ENCODE measurements at regions not wholly inside any gene's neighbourhood (a gene's known extent, or its start where the extent isn't known, plus 50 kb on each side); places are given as distances from the start of the nearest gene placed in this dataset.

GRCh38 chr4:35965300-35965699 is 279.0 kb downstream of the ARAP2 start:
- no peak overlapping the region for H3K9ac ChIP-seq (ENCODE audit: insufficient read depth, low read length, poor library complexity, severe bottlenecking)
- H3K27ac Mint-ChIP-seq = no peak overlapping the region
- no peaks in the 10 kb centered on the region for H3K36me3 ChIP-seq (replicated peaks in 1 of 2; ENCODE audit: control insufficient read depth in 1 of 2, insufficient read depth in 2 of 2, low read length in 2 of 2)
- H3K4me3 ChIP-seq (replicated peaks in 1 of 3; ENCODE audit: low read depth in 2 of 3, low read length in 3 of 3) = no peak overlapping the region
- no peaks in the 10 kb centered on the region for H4K20me1 ChIP-seq (ENCODE audit: insufficient read depth, low read length)
- H3K27me3 ChIP-seq (ENCODE audit: control insufficient read depth in 2 of 2, insufficient read depth in 2 of 2, low read length in 2 of 2) = no peaks in the 10 kb centered on the region
- no CpG with 5 or more reads among the region's 1 CpG for WGBS (ENCODE audit: insufficient coverage)
- no peak overlapping the region for H2AFZ ChIP-seq (ENCODE audit: insufficient read depth, low read depth, low read length, poor library complexity, severe bottlenecking)
- TF ChIP-seq CTCF (IDR thresholded peaks at IDR 0.05) = no peak
- no peaks in the 10 kb centered on the region for H3K4me1 ChIP-seq (ENCODE audit: control insufficient read depth in 1 of 2, insufficient read depth in 2 of 2, low read length in 2 of 2)
- H3K27me3 Mint-ChIP-seq (ENCODE audit: low read depth in 3 of 3) = peaks cover 0 to 2% (median 2%) of the 10 kb centered on the region in 3 donors
- H3K36me3 Mint-ChIP-seq = no peaks in the 10 kb centered on the region
- H3K4me1 Mint-ChIP-seq = no peaks in the 10 kb centered on the region
- no peaks in the 10 kb centered on the region for H3K79me2 ChIP-seq (ENCODE audit: insufficient read depth, low read length)
- no peak overlapping the region for H3K4me3 Mint-ChIP-seq
- H3K9me3 Mint-ChIP-seq = peaks cover 0 to 6% (median 3%) of the 10 kb centered on the region in 7 donors
- no peak for DNase-seq
- H3K27ac ChIP-seq (ENCODE audit: low read depth in 1 of 2, low read length in 2 of 2) = no peak overlapping the region
- intact Hi-C loops (cut with micrococcal nuclease) = no loop called here
- H3K4me2 ChIP-seq (replicated peaks; ENCODE audit: extremely low read depth, low read length, poor library complexity, severe bottlenecking) = no peak overlapping the region
- no peaks in the 10 kb centered on the region for H3K9me3 ChIP-seq (replicated peaks in 1 of 2; ENCODE audit: control insufficient read depth in 1 of 2, insufficient read depth in 1 of 2, low read length in 2 of 2)

- H3K4me3 ChIP-seq (replicated peaks in 1 of 3; ENCODE audit: low read depth in 2 of 3, low read length in 3 of 3) = no peak overlapping the region
- no peaks in the 10 kb centered on the region for H3K4me1 Mint-ChIP-seq
Measured at GRCh38 chr4:35966566-35966965, 277.7 kb downstream of the ARAP2 start.

More at GRCh38 chr4:35966566-35966965, 277.7 kb downstream of the ARAP2 start:
- H3K27me3 ChIP-seq (ENCODE audit: control insufficient read depth in 2 of 2, insufficient read depth in 2 of 2, low read length in 2 of 2) = no peaks in the 10 kb centered on the region
- H3K4me3 Mint-ChIP-seq = no peak overlapping the region
- H3K4me2 ChIP-seq (replicated peaks; ENCODE audit: extremely low read depth, low read length, poor library complexity, severe bottlenecking) = no peak overlapping the region
- H3K9ac ChIP-seq (ENCODE audit: insufficient read depth, low read length, poor library complexity, severe bottlenecking) = no peak overlapping the region
- H3K4me1 ChIP-seq (ENCODE audit: control insufficient read depth in 1 of 2, insufficient read depth in 2 of 2, low read length in 2 of 2) = no peaks in the 10 kb centered on the region
- no peak for DNase-seq
- no peak overlapping the region for H3K27ac ChIP-seq (ENCODE audit: low read depth in 1 of 2, low read length in 2 of 2)
- H3K9me3 Mint-ChIP-seq = peaks cover 0 to 6% (median 3%) of the 10 kb centered on the region in 7 donors
- intact Hi-C loops (cut with micrococcal nuclease) = no loop called here
- no peak for TF ChIP-seq CTCF (IDR thresholded peaks at IDR 0.05)
- no peaks in the 10 kb centered on the region for H3K36me3 ChIP-seq (replicated peaks in 1 of 2; ENCODE audit: control insufficient read depth in 1 of 2, insufficient read depth in 2 of 2, low read length in 2 of 2)
- H4K20me1 ChIP-seq (ENCODE audit: insufficient read depth, low read length) = no peaks in the 10 kb centered on the region
- H3K79me2 ChIP-seq (ENCODE audit: insufficient read depth, low read length) = no peaks in the 10 kb centered on the region
- no peak overlapping the region for H2AFZ ChIP-seq (ENCODE audit: insufficient read depth, low read depth, low read length, poor library complexity, severe bottlenecking)
- peaks cover 0 to 2% (median 0%) of the 10 kb centered on the region in 3 donors for H3K27me3 Mint-ChIP-seq (ENCODE audit: low read depth in 3 of 3)
- no peaks in the 10 kb centered on the region for H3K36me3 Mint-ChIP-seq
- H3K9me3 ChIP-seq (replicated peaks in 1 of 2; ENCODE audit: control insufficient read depth in 1 of 2, insufficient read depth in 1 of 2, low read length in 2 of 2) = no peaks in the 10 kb centered on the region
- no peak overlapping the region for H3K27ac Mint-ChIP-seq
